Thyroid gland (tissue), 4 donors: ENCODE measurements at regions not wholly inside any gene's neighbourhood (a gene's known extent, or its start where the extent isn't known, plus 50 kb on each side); places are given as distances from the start of the nearest gene placed in this dataset.

ENCODE experiments used
- DNase-seq, 2 donors: peaks; one replicate each; pipeline ENCODE4 v3.0.0-alpha.2; 2019
- H3K27ac ChIP-seq, 3 donors: fragments of 200-600 bp; sonication (generic); 1 replicate in 2 of 3; 2 replicates in 1 of 3; pipeline ENCODE4 v1.5.1; 2016 to 2019; ENCODE audit warnings: mild to moderate bottlenecking in 1 of 3, moderate library complexity in 1 of 3
- H3K27me3 ChIP-seq: fragments of 200-600 bp; sonication (generic); one replicate; pipeline ENCODE4 v1.5.1; 2019
- H3K36me3 ChIP-seq, 2 donors: fragments of 200-600 bp; sonication (generic); one replicate each; pipeline ENCODE4 v1.5.1; 2016 to 2019
- H3K4me1 ChIP-seq, 2 donors: fragments of 200-600 bp; sonication (generic); one replicate each; pipeline ENCODE4 v1.5.1; 2017 to 2019
- H3K4me3 ChIP-seq, 3 donors: fragments of 200-600 bp; sonication (generic); replicated peaks in 1 of 3; 1 replicate in 2 of 3; 2 replicates in 1 of 3; pipeline ENCODE4 v1.5.1; 2016; ENCODE audit warnings: mild to moderate bottlenecking in 1 of 3
- H3K9me3 ChIP-seq: fragments of 200-600 bp; sonication (generic); one replicate; pipeline ENCODE4 v1.5.1; 2017
- CTCF ChIP-seq, 6 experiments: fragments of 200-600 bp in 3 of 6; fragments of 450-650 bp in 3 of 6; sonication (generic) in 3 of 6; IDR thresholded peaks; one replicate each; pipeline ENCODE4 v1.5.1; 2016 to 2019; ENCODE audit warnings: antibody characterized with exemption in 6 of 6, mild to moderate bottlenecking in 2 of 6, inconsistent platforms in 1 of 6, moderate library complexity in 1 of 6
- POLR2A ChIP-seq, 2 donors: fragments of 450-650 bp; IDR thresholded peaks; one replicate each; pipeline ENCODE4 v1.6.1; 2017; ENCODE audit warnings: antibody characterized with exemption in 2 of 2, mild to moderate bottlenecking in 2 of 2, moderate library complexity in 1 of 2
- whole genome bisulfite sequencing, 2 donors: methylation state at CpG; one replicate each; pipeline ENCODE4 v1.1.5; 2017; 5-methylcytosine and 5-hydroxymethylcytosine counted together
- intact Hi-C: fragments of 100-400 bp; cut with DNase I; formaldehyde crosslinking; loops from one replicate; pipeline ENCODE4 v1.15.1; 2023

- H3K4me1 ChIP-seq, result no peaks in the 10 kb centered on the region
- no peak for DNase-seq
- H3K27ac ChIP-seq, result no peak overlapping the region
- H3K36me3 ChIP-seq, result no peaks in the 10 kb centered on the region
- H3K4me3 ChIP-seq, result no peak overlapping the region
- no peak for TF ChIP-seq POLR2A (IDR thresholded peaks at IDR 0.05)
- no peak for TF ChIP-seq CTCF (IDR thresholded peaks at IDR 0.05)
- intact Hi-C loops, result no loop called here
- H3K27me3 ChIP-seq, result no peaks in the 10 kb centered on the region
- no peaks in the 10 kb centered on the region for H3K9me3 ChIP-seq
Observed at GRCh38 chr4:66451741-66452140, 781.5 kb upstream of the EPHA5 start.

GRCh38 chr4:66443008-66443407 lies 772.7 kb upstream of the EPHA5 start:
- whole genome bisulfite sequencing, 2 donors, result 80 to 86% methylated on average over 3 of the region's 3 CpGs

GRCh38 chr4:66439508-66439907 lies 769.2 kb upstream of the EPHA5 start:
- Histone ChIP-seq H3K9me3 (no peaks in the 10 kb centered on the region), H3K4me3 (no peak overlapping the region), H3K27me3 (no peaks in the 10 kb centered on the region), H3K4me1 (no peaks in the 10 kb centered on the region), H3K27ac (no peak overlapping the region), H3K36me3 (no peaks in the 10 kb centered on the region)
- no peak for TF ChIP-seq CTCF (IDR thresholded peaks at IDR 0.05)
- no peak for TF ChIP-seq POLR2A (IDR thresholded peaks at IDR 0.05)
- intact Hi-C loops, result no loop called here
- no peak for DNase-seq

More at GRCh38 chr4:66443008-66443407, 772.7 kb upstream of the EPHA5 start:
- Histone ChIP-seq H3K9me3 (no peaks in the 10 kb centered on the region), H3K4me3 (no peak overlapping the region), H3K27me3 (no peaks in the 10 kb centered on the region), H3K36me3 (no peaks in the 10 kb centered on the region), H3K4me1 (no peaks in the 10 kb centered on the region), H3K27ac (no peak overlapping the region)
- TF ChIP-seq CTCF (IDR thresholded peaks at IDR 0.05) (no peak), POLR2A (IDR thresholded peaks at IDR 0.05) (no peak)
- intact Hi-C loops, result no loop called here
- no peak for DNase-seq

- Histone ChIP-seq H3K27ac (no peak overlapping the region), H3K4me3 (no peak overlapping the region), H3K4me1 (no peaks in the 10 kb centered on the region), H3K36me3 (no peaks in the 10 kb centered on the region), H3K27me3 (no peaks in the 10 kb centered on the region), H3K9me3 (no peaks in the 10 kb centered on the region)
- intact Hi-C loops, result no loop called here
- DNase-seq, result no peak
- 83 to 96% methylated on average over 4 of the region's 4 CpGs for WGBS, 2 donors
- TF ChIP-seq CTCF (IDR thresholded peaks at IDR 0.05) (no peak), POLR2A (IDR thresholded peaks at IDR 0.05) (no peak)
Observed at GRCh38 chr4:66433706-66434105, 763.4 kb upstream of the EPHA5 start.

- 8 to 20% methylated on average over 1 of the region's 1 CpG for WGBS, 2 donors
- no peaks in the 10 kb centered on the region for H3K27me3 ChIP-seq
- H3K27ac ChIP-seq, result no peak overlapping the region
- no peaks in the 10 kb centered on the region for H3K4me1 ChIP-seq
- no peaks in the 10 kb centered on the region for H3K36me3 ChIP-seq
- no peaks in the 10 kb centered on the region for H3K9me3 ChIP-seq
- no peak for TF ChIP-seq CTCF (IDR thresholded peaks at IDR 0.05)
- no peak for TF ChIP-seq POLR2A (IDR thresholded peaks at IDR 0.05)
- DNase-seq, result no peak
- H3K4me3 ChIP-seq, result no peak overlapping the region
- intact Hi-C loops, result no loop called here
Observed at GRCh38 chr4:66430856-66431255, 760.6 kb upstream of the EPHA5 start.
